HEK293 (cell line): ENCODE measurements at regions not wholly inside any gene's neighbourhood (a gene's known extent, or its start where the extent isn't known, plus 50 kb on each side); places are given as distances from the start of the nearest gene placed in this dataset.

Experiments
- CTCF ChIA-PET: fragments of 350-600 bp; formaldehyde crosslinking; extraction: SDS; loops from one replicate; lab custom pipeline; 2021; ENCODE audit warnings: antibody characterized with exemption; lab: Yijun Ruan, JAX
- POLR2A ChIA-PET: fragments of 300-600 bp; formaldehyde crosslinking; extraction: SDS; loops from one replicate; lab custom pipeline; 2020; ENCODE audit warnings: antibody characterized with exemption, inconsistent platforms; lab: Yijun Ruan, JAX
- H3K27ac ChIP-seq: fragments of 200-500 bp; sonication (Bioruptor generic); 2 replicates; pipeline ENCODE4 v1.5.1; 2014; ENCODE audit warnings: low read depth, low read length, control low read depth, inconsistent platforms; ENCODE audit errors: extremely low read depth
- H3K36me3 ChIP-seq, 2 experiments: fragments of 200-500 bp in 1 of 2; sonication (Bioruptor generic) in 1 of 2; 1 replicate in 1 of 2; 2 replicates in 1 of 2; pipeline ENCODE4 v1.5.1; 2014 to 2017; ENCODE audit warnings: inconsistent platforms in 2 of 2, low read length in 2 of 2; ENCODE audit not compliant: control insufficient read depth in 2 of 2, insufficient read depth in 1 of 2
- H3K4me1 ChIP-seq: fragments of 200-500 bp; sonication (Bioruptor generic); 2 replicates; pipeline ENCODE4 v1.5.1; 2014; ENCODE audit warnings: mild to moderate bottlenecking, low read length, inconsistent platforms; ENCODE audit not compliant: control insufficient read depth, insufficient read depth
- H3K4me3 ChIP-seq: 2 replicates; pipeline ENCODE4 v1.5.1; 2011; ENCODE audit warnings: low read depth, mild to moderate bottlenecking, control low read depth, low read length, moderate library complexity
- H3K9me3 ChIP-seq: fragments of 200-500 bp; sonication (Bioruptor generic); 2 replicates; pipeline ENCODE4 v1.5.1; 2014; ENCODE audit warnings: low read depth, low read length, inconsistent platforms; ENCODE audit not compliant: control insufficient read depth, insufficient read depth
- BCL11A ChIP-seq: fragments of 450-650 bp; formaldehyde crosslinking; IDR thresholded peaks from 2 replicates; pipeline ENCODE4 v1.5.1; 2016; ENCODE audit warnings: low read depth, missing biosample characterization, missing genetic modification characterization
- CTCF ChIP-seq: fragments of 450-650 bp; formaldehyde crosslinking; IDR thresholded peaks from 2 replicates; pipeline ENCODE4 v1.5.1; 2016; ENCODE audit warnings: missing biosample characterization, missing genetic modification characterization
- GLIS1 ChIP-seq: fragments of 450-650 bp; formaldehyde crosslinking; IDR thresholded peaks from 2 replicates; pipeline ENCODE4 v1.5.1; 2016; ENCODE audit warnings: missing biosample characterization, missing genetic modification characterization
- IKZF3 ChIP-seq: fragments of 450-650 bp; IDR thresholded peaks from 2 replicates; pipeline ENCODE4 v1.5.0; 2018; ENCODE audit warnings: missing biosample characterization, mild to moderate bottlenecking, missing genetic modification characterization, moderate library complexity
- KLF7 ChIP-seq: fragments of 450-650 bp; formaldehyde crosslinking; IDR thresholded peaks from 2 replicates; pipeline ENCODE4 v1.5.1; 2016; ENCODE audit warnings: missing biosample characterization, missing genetic modification characterization, borderline replicate concordance
- PBX3 ChIP-seq: sonication (generic); formaldehyde crosslinking; IDR thresholded peaks from 2 replicates; pipeline ENCODE4 v1.8.1; 2022; ENCODE audit warnings: mild to moderate bottlenecking, moderate library complexity, missing genetic modification reagents
- PRDM6 ChIP-seq: fragments of 450-650 bp; formaldehyde crosslinking; IDR thresholded peaks from 2 replicates; pipeline ENCODE4 v1.5.1; 2017; ENCODE audit warnings: missing biosample characterization, missing genetic modification characterization
- ZNF132 ChIP-seq: fragments of 450-650 bp; formaldehyde crosslinking; IDR thresholded peaks from 2 replicates; pipeline ENCODE4 v1.5.1; 2017; ENCODE audit warnings: missing biosample characterization, missing genetic modification characterization, borderline replicate concordance
- ZNF138 ChIP-seq: fragments of 450-650 bp; formaldehyde crosslinking; IDR thresholded peaks from 2 replicates; pipeline ENCODE4 v1.5.1; 2016; ENCODE audit warnings: missing biosample characterization, missing genetic modification characterization, borderline replicate concordance
- ZNF148 ChIP-seq: fragments of 450-650 bp; formaldehyde crosslinking; IDR thresholded peaks from 2 replicates; pipeline ENCODE4 v1.5.0; 2017; ENCODE audit warnings: missing biosample characterization, missing genetic modification characterization, borderline replicate concordance
- ZNF16 ChIP-seq: fragments of 450-650 bp; formaldehyde crosslinking; IDR thresholded peaks from 2 replicates; pipeline ENCODE4 v1.5.1; 2016; ENCODE audit warnings: low read depth, missing biosample characterization, missing genetic modification characterization
- ZNF169 ChIP-seq: fragments of 450-650 bp; formaldehyde crosslinking; IDR thresholded peaks from 2 replicates; pipeline ENCODE4 v1.5.1; 2016; ENCODE audit warnings: missing biosample characterization, missing genetic modification characterization
- ZNF184 ChIP-seq: fragments of 450-650 bp; IDR thresholded peaks from 2 replicates; pipeline ENCODE4 v1.5.1; 2018; ENCODE audit warnings: missing biosample characterization, mild to moderate bottlenecking, missing genetic modification characterization
- ZNF202 ChIP-seq: fragments of 450-650 bp; formaldehyde crosslinking; IDR thresholded peaks from 2 replicates; pipeline ENCODE4 v1.5.1; 2016; ENCODE audit warnings: missing biosample characterization, missing genetic modification characterization, borderline replicate concordance
- ZNF274 ChIP-seq, 2 experiments: fragments of 200-500 bp in 1 of 2; fragments of 450-650 bp in 1 of 2; sonication (Bioruptor generic) in 1 of 2; formaldehyde crosslinking in 1 of 2; IDR thresholded peaks; 2 replicates each; pipeline versions ENCODE4 v1.5.1 to v1.6.1; 2014 to 2016; ENCODE audit warnings: borderline replicate concordance in 1 of 2, inconsistent platforms in 1 of 2, low read length in 1 of 2, missing biosample characterization in 1 of 2, missing genetic modification characterization in 1 of 2
- ZNF302 ChIP-seq: fragments of 450-650 bp; formaldehyde crosslinking; IDR thresholded peaks from 2 replicates; pipeline ENCODE4 v1.5.1; 2016; ENCODE audit warnings: missing biosample characterization, missing genetic modification characterization, low read depth
- ZNF366 ChIP-seq: fragments of 450-650 bp; formaldehyde crosslinking; conservative IDR thresholded peaks from 2 replicates; pipeline ENCODE4 v1.5.1; 2016; ENCODE audit warnings: missing biosample characterization, missing genetic modification characterization
- ZNF560 ChIP-seq: fragments of 450-650 bp; formaldehyde crosslinking; IDR thresholded peaks from 2 replicates; pipeline ENCODE4 v1.5.1; 2017; ENCODE audit warnings: missing biosample characterization, missing genetic modification characterization, borderline replicate concordance
- ZNF580 ChIP-seq: fragments of 450-650 bp; formaldehyde crosslinking; IDR thresholded peaks from 2 replicates; pipeline ENCODE4 v1.5.1; 2016; ENCODE audit warnings: missing biosample characterization, missing genetic modification characterization
- ZNF621 ChIP-seq: fragments of 450-650 bp; formaldehyde crosslinking; IDR thresholded peaks from 2 replicates; pipeline ENCODE4 v1.5.1; 2017; ENCODE audit warnings: missing biosample characterization, missing genetic modification characterization
- ZNF670 ChIP-seq: fragments of 450-650 bp; formaldehyde crosslinking; IDR thresholded peaks from 2 replicates; pipeline ENCODE4 v1.5.1; 2016; ENCODE audit warnings: missing biosample characterization, missing genetic modification characterization, low read depth
- ZNF704 ChIP-seq: fragments of 450-650 bp; formaldehyde crosslinking; IDR thresholded peaks from 2 replicates; pipeline ENCODE4 v1.5.1; 2016; ENCODE audit warnings: missing biosample characterization, missing genetic modification characterization
- ZNF707 ChIP-seq: fragments of 450-650 bp; formaldehyde crosslinking; IDR thresholded peaks from 2 replicates; pipeline ENCODE4 v1.5.1; 2016; ENCODE audit warnings: missing biosample characterization, missing genetic modification characterization
- ZNF843 ChIP-seq: fragments of 450-650 bp; formaldehyde crosslinking; IDR thresholded peaks from 2 replicates; pipeline ENCODE4 v1.5.1; 2016; ENCODE audit warnings: missing biosample characterization, missing genetic modification characterization
- ZSCAN16 ChIP-seq: fragments of 450-650 bp; formaldehyde crosslinking; IDR thresholded peaks from 2 replicates; pipeline ENCODE4 v1.5.1; 2016; ENCODE audit warnings: missing biosample characterization, missing genetic modification characterization

GRCh38 chr16:27665881-27666280 lies 115.9 kb downstream of the KATNIP start:
- Histone ChIP-seq H3K4me3 (no peak overlapping the region), H3K9me3 (no peaks in the 10 kb centered on the region), H3K36me3 (no peaks in the 10 kb centered on the region; a peak in 1 of 3 replicates), H3K4me1 (no peaks in the 10 kb centered on the region), H3K27ac (no peak overlapping the region)
- TF ChIP-seq ZNF843 (tag by site-specific recombination) (no peak), ZNF274 (IDR thresholded peaks at IDR 0.05; ENCODE audit: low read length) (no peak), ZNF274 (tag by site-specific recombination; IDR thresholded peaks at IDR 0.05; ENCODE audit: borderline replicate concordance) (no peak), ZNF138 (tag by site-specific recombination) (no peak), ZNF560 (tag by site-specific recombination) (no peak), PRDM6 (tag by site-specific recombination) (no peak), ZNF302 (tag by site-specific recombination) (no peak), KLF7 (tag by site-specific recombination) (no peak), ZNF16 (tag by site-specific recombination) (no peak), PBX3 (CRISPR knock-in tag) (no peak), ZNF621 (tag by site-specific recombination) (no peak), ZNF580 (tag by site-specific recombination) (no peak), ZNF169 (tag by site-specific recombination) (no peak), ZNF704 (no peak)
- ChIA-PET CTCF (no interaction called here), POLR2A (no interaction called here)

GRCh38 chr16:27670071-27670810 lies 120.3 kb downstream of the KATNIP start:
- Histone ChIP-seq H3K36me3 (no peaks in the 10 kb centered on the region), H3K9me3 (no peaks in the 10 kb centered on the region), H3K27ac (no peak overlapping the region), H3K4me3 (no peak overlapping the region), H3K4me1 (no peaks in the 10 kb centered on the region)
- TF ChIP-seq ZNF202 = no peak
- no peak for TF ChIP-seq ZNF132 (tag by site-specific recombination)
- no peak for TF ChIP-seq ZNF184 (tag by site-specific recombination)
- no peak for TF ChIP-seq ZSCAN16
- TF ChIP-seq IKZF3 (tag by site-specific recombination) = no peak
- TF ChIP-seq GLIS1 (tag by site-specific recombination) = no peak
- TF ChIP-seq BCL11A (tag by site-specific recombination) = no peak
- TF ChIP-seq ZNF366 (tag by site-specific recombination) = no peak
- TF ChIP-seq ZNF670 (tag by site-specific recombination) = no peak
- TF ChIP-seq CTCF (tag by site-specific recombination) = no peak
- no peak for TF ChIP-seq ZNF148 (tag by site-specific recombination)
- no peak for TF ChIP-seq ZNF707 (tag by site-specific recombination)
- POLR2A ChIA-PET = no interaction called here
- CTCF ChIA-PET = interaction anchor here (1.4 to 1.8 kb wide), 2 partner anchors 24 to 30 kb away, joined by 5 read pairs; no protein-coding TSS in a partner anchor
